ENCODE measurements at regions not wholly inside any gene's neighbourhood (a gene's known extent, or its start where the extent isn't known, plus 50 kb on each side); places are given as distances from the start of the nearest gene placed in this dataset.

GRCh38 chr4:123898946-123899666 lies 502.5 kb downstream of the SPRY1 start:
- no peak for DNase-seq
- H3K27ac ChIP-seq = no peak overlapping the region
- H3K4me3 ChIP-seq = no peak overlapping the region
- no peaks in the 10 kb centered on the region for H3K27me3 ChIP-seq
- no peaks in the 10 kb centered on the region for H3K9me3 ChIP-seq
- no peak for TF ChIP-seq CTCF (IDR thresholded peaks at IDR 0.05)
- ATAC-seq = no peak
- H3K4me1 ChIP-seq = peaks cover 10% of the 10 kb centered on the region
- intact Hi-C loops (cut with DNase I) = no loop called here
- no peaks in the 10 kb centered on the region for H3K36me3 ChIP-seq

- ATAC-seq (no peak), DNase-seq (no peak)
- no peaks in the 10 kb centered on the region for H3K4me1 ChIP-seq
- intact Hi-C loops (cut with DNase I) = no loop called here
- TF ChIP-seq CTCF (IDR thresholded peaks at IDR 0.05) = no peak
- no peaks in the 10 kb centered on the region for H3K36me3 ChIP-seq
- H3K4me3 ChIP-seq = no peak overlapping the region
- H3K9me3 ChIP-seq = no peaks in the 10 kb centered on the region
- no peaks in the 10 kb centered on the region for H3K27me3 ChIP-seq
- H3K27ac ChIP-seq = no peak overlapping the region
Observed at GRCh38 chr4:123904882-123905281, 508.3 kb downstream of the SPRY1 start.

GRCh38 chr4:123913598-123913997 lies 517.0 kb downstream of the SPRY1 start:
- ATAC-seq (no peak), DNase-seq (no peak)
- H3K36me3 ChIP-seq = no peaks in the 10 kb centered on the region
- H3K27me3 ChIP-seq = no peaks in the 10 kb centered on the region
- H3K9me3 ChIP-seq = no peaks in the 10 kb centered on the region
- no peak overlapping the region for H3K27ac ChIP-seq
- no peak overlapping the region for H3K4me3 ChIP-seq
- intact Hi-C loops (cut with DNase I) = no loop called here
- TF ChIP-seq CTCF (IDR thresholded peaks at IDR 0.05) = no peak
- H3K4me1 ChIP-seq = no peaks in the 10 kb centered on the region

DNA sequence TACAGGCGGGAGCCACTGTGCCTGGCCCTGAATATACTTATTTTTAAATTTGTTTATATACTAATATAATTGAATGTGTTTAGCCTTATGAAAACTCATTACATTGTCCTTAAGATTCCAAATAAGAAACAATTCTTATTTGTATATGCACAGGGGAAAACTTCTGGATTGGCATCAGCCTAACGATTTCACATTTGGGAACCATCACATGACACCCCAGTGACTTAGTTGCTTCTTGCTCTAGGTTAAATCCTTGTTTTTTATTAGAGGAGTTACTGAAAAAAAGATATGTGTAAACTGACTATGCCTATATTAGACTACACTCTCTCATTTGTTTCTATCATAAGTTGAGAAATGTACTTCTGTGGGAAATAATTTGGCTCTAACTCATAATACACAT lies 520.2 kb downstream of the SPRY1 start:
- Histone ChIP-seq H3K27me3 (no peaks in the 10 kb centered on the region), H3K4me3 (no peak overlapping the region), H3K4me1 (no peaks in the 10 kb centered on the region), H3K27ac (no peak overlapping the region), H3K9me3 (no peaks in the 10 kb centered on the region), H3K36me3 (no peaks in the 10 kb centered on the region)
- no peak for DNase-seq
- TF ChIP-seq CTCF (IDR thresholded peaks at IDR 0.05) = no peak
- intact Hi-C loops (cut with DNase I) = no loop called here
- ATAC-seq = no peak

DNA sequence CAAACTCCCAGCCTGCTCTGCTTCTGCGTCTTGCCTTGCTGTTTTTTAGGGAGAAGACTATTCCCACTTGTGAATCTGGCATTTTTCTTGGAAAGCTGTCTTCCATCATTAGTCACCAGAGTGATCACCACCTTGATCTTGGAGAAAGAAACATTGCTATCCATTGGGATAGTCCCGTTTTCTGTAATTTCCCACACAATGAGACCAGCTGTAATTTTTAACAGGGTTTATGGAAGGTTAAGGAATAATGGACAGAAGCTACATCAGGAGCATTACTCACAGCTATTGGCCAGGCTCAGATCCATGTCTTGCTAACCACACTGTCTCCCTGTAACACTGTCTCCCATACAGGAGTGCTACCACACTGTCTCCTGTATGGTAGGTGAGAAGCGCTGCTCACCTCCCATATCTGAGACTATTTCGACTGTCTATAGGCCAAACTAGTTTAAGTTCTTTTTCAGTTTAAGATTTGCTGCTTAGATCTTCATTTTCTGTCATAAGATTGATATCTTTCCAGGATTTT lies 523.0 kb downstream of the SPRY1 start:
- DNase-seq = no peak
- no peaks in the 10 kb centered on the region for H3K36me3 ChIP-seq
- H3K4me3 ChIP-seq = no peak overlapping the region
- no peaks in the 10 kb centered on the region for H3K9me3 ChIP-seq
- no peak for ATAC-seq
- intact Hi-C loops (cut with DNase I) = no loop called here
- H3K27ac ChIP-seq = no peak overlapping the region
- TF ChIP-seq CTCF (IDR thresholded peaks at IDR 0.05) = no peak
- peaks cover 8% of the 10 kb centered on the region for H3K4me1 ChIP-seq
- no peaks in the 10 kb centered on the region for H3K27me3 ChIP-seq
